Neuronal stem cell (in vitro differentiated cells): ENCODE measurements at regions not wholly inside any gene's neighbourhood (a gene's known extent, or its start where the extent isn't known, plus 50 kb on each side); places are given as distances from the start of the nearest gene placed in this dataset.

Experiments used
- DNase-seq: peaks from one replicate; pipeline ENCODE4 v3.0.0-alpha.2; 2013; ENCODE audit warnings: low spot score
- H2AFZ ChIP-seq: one replicate; pipeline ENCODE4 v1.6.1; 2013; ENCODE audit warnings: mild to moderate bottlenecking, low read length, inconsistent platforms
- H2AK5ac ChIP-seq: 2 replicates; pipeline ENCODE4 v1.6.1; 2013; ENCODE audit warnings: low read depth, mild to moderate bottlenecking, inconsistent platforms, low read length, moderate library complexity, mixed read lengths
- H2BK120ac ChIP-seq: 2 replicates; pipeline ENCODE4 v1.6.1; 2013; ENCODE audit warnings: low read depth, mild to moderate bottlenecking, inconsistent platforms, low read length, moderate library complexity, mixed read lengths
- H2BK12ac ChIP-seq: one replicate; pipeline ENCODE4 v1.6.1; 2013; ENCODE audit warnings: low read length, inconsistent platforms
- H2BK15ac ChIP-seq: 2 replicates; pipeline ENCODE4 v1.6.1; 2013; ENCODE audit warnings: mild to moderate bottlenecking, low read length, inconsistent platforms, mixed read lengths
- H2BK5ac ChIP-seq: one replicate; pipeline ENCODE4 v1.6.1; 2013; ENCODE audit warnings: inconsistent platforms, mild to moderate bottlenecking, low read length, moderate library complexity
- H3K14ac ChIP-seq: one replicate; pipeline ENCODE4 v1.6.1; 2013; ENCODE audit warnings: low read length, inconsistent platforms
- H3K18ac ChIP-seq: 2 replicates; pipeline ENCODE4 v1.6.1; 2013; ENCODE audit warnings: low read length, inconsistent platforms
- H3K23ac ChIP-seq: 2 replicates; pipeline ENCODE4 v1.6.1; 2013; ENCODE audit warnings: low read depth, mild to moderate bottlenecking, mixed read lengths, low read length, inconsistent platforms; ENCODE audit not compliant: poor library complexity
- H3K27ac ChIP-seq: replicated peaks from 3 replicates; pipeline ENCODE4 v1.5.1; 2013; ENCODE audit warnings: low read length, inconsistent platforms
- H3K27me3 ChIP-seq, 3 experiments: 2 replicates each; pipeline ENCODE4 v1.6.1; 2013; ENCODE audit warnings: low read length in 3 of 3, mild to moderate bottlenecking in 2 of 3, inconsistent platforms in 1 of 3, low read depth in 1 of 3, mixed read lengths in 1 of 3, moderate library complexity in 1 of 3; ENCODE audit not compliant: control insufficient read depth in 3 of 3, insufficient read depth in 3 of 3
- H3K36me3 ChIP-seq, 2 donors: replicated peaks in 1 of 2; 2 replicates each; pipeline ENCODE4 v1.6.1; 2013; ENCODE audit warnings: low read length in 2 of 2; ENCODE audit not compliant: control insufficient read depth in 2 of 2, insufficient read depth in 2 of 2
- H3K4ac ChIP-seq: 2 replicates; pipeline ENCODE4 v1.6.1; 2013; ENCODE audit warnings: inconsistent platforms, mild to moderate bottlenecking, low read length, moderate library complexity
- H3K4me1 ChIP-seq, 2 donors: 1 replicate in 1 of 2; 2 replicates in 1 of 2; pipeline ENCODE4 v1.6.1; 2013; ENCODE audit warnings: low read length in 2 of 2, low read depth in 1 of 2; ENCODE audit not compliant: control insufficient read depth in 2 of 2, insufficient read depth in 1 of 2
- H3K4me2 ChIP-seq: one replicate; pipeline ENCODE4 v1.6.1; 2013; ENCODE audit warnings: mild to moderate bottlenecking, low read length, inconsistent platforms; ENCODE audit not compliant: insufficient read depth, poor library complexity, severe bottlenecking
- H3K4me3 ChIP-seq, 2 donors: 2 replicates each; pipeline ENCODE4 v1.5.1; 2013; ENCODE audit warnings: low read length in 2 of 2, mild to moderate bottlenecking in 2 of 2, inconsistent platforms in 1 of 2, moderate library complexity in 1 of 2
- H3K79me1 ChIP-seq: one replicate; pipeline ENCODE4 v1.6.1; 2013; ENCODE audit warnings: low read depth, mild to moderate bottlenecking, inconsistent platforms, low read length, moderate library complexity
- H3K9ac ChIP-seq: one replicate; pipeline ENCODE4 v1.6.1; 2013; ENCODE audit warnings: mild to moderate bottlenecking, low read depth, low read length, inconsistent platforms; ENCODE audit not compliant: poor library complexity
- H3K9me3 ChIP-seq, 2 donors: replicated peaks in 1 of 2; 2 replicates each; pipeline versions ENCODE3 to v1.6.1; 2013; ENCODE audit warnings: low read length in 2 of 2, mild to moderate bottlenecking in 2 of 2, inconsistent platforms in 1 of 2, low read depth in 1 of 2, mixed read lengths in 1 of 2, moderate library complexity in 1 of 2; ENCODE audit not compliant: control insufficient read depth in 2 of 2, insufficient read depth in 1 of 2
- H4K8ac ChIP-seq: one replicate; pipeline ENCODE4 v1.6.1; 2013; ENCODE audit warnings: low read depth, mild to moderate bottlenecking, inconsistent platforms, low read length, moderate library complexity
- H4K91ac ChIP-seq: one replicate; pipeline ENCODE4 v1.6.1; 2013; ENCODE audit warnings: low read length, low read depth, mild to moderate bottlenecking, inconsistent platforms; ENCODE audit not compliant: poor library complexity
- WGBS, 2 donors: extraction: QIAGEN DNeasy Blood & Tissue Kit; methylation state at CpG; one replicate each; pipeline ENCODE4 v1.1.7; 2013; ENCODE audit warnings: missing lambda C conversion rate in 2 of 2, mixed read lengths in 1 of 2; ENCODE audit not compliant: insufficient read length in 2 of 2, insufficient replicate concordance in 1 of 2; ENCODE audit errors: extremely low coverage in 2 of 2; 5-methylcytosine and 5-hydroxymethylcytosine counted together

DNA sequence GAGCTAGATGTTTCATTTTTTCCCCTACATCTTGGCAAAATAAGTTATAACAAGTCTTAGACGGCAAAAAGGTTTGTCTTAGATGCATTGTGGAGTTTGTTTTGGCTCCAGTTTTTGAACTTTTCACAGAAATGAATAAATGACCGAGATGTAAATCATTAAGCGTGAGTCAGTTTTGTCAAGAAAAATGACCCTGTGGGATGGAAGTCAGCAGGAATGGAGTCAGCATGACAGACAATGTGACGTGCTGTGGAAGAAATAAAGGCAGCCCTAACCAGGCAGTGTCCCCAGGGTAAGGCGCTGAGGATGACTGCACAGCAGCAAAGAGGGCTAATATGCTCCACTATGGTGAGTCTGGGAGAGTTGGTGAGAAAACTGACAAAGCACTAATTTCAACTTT is 163.2 kb downstream of the NOC3L start:
- Histone ChIP-seq H3K27me3 (no peaks in the 10 kb centered on the region), H3K79me1 (no peaks in the 10 kb centered on the region), H3K27ac (no peak overlapping the region), H2BK120ac (no peak overlapping the region), H3K14ac (no peak overlapping the region), H3K9ac (no peak overlapping the region), H3K18ac (no peak overlapping the region), H2BK5ac (no peak overlapping the region), H3K36me3 (no peaks in the 10 kb centered on the region), H3K4me1 (no peaks in the 10 kb centered on the region), H3K4ac (no peak overlapping the region), H3K9me3 (no peaks in the 10 kb centered on the region), H3K23ac (no peak overlapping the region), H3K4me2 (no peak overlapping the region), H2BK12ac (no peak overlapping the region), H2AFZ (no peak overlapping the region), H2BK15ac (no peak overlapping the region), H2AK5ac (no peak overlapping the region), H4K91ac (no peak overlapping the region), H3K4me3 (no peak overlapping the region), H4K8ac (no peak overlapping the region)
- no peak for DNase-seq
- no CpG with 5 or more reads among the region's 5 CpGs for WGBS, 2 donors

DNA sequence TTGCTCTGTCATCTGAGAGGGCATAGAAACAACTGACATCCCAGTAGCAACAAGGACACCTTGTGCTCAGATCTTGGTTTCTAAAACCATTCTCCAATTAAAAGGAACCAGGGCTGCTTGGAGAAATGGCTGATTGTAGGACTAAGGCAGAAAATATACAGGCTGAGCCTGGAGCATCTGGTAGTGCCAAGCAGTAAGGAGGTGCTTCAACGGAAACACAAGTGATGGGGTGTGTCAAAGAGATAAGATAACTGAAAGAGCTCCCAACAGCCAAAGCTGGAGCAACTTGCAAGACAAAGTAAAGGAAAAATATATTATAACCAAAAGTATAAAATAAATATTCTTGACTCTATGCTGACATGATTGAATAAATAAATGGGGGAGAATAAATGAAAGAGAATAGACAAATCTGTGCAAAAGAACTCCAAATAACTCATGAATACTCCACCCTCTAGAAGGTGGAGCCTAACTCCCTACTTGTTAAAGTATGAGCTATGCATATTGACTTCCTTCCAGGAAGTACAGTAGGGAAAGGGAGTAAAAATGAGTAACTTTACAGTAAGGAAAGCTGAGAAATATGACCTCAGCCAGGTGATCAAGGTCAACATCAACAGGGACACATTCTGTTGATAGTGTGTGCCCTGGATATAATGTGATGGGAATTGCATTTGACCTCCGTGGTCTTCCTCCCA is 162.4 kb downstream of the NOC3L start:
- Histone ChIP-seq H3K14ac (no peak overlapping the region), H3K18ac (no peak overlapping the region), H2BK120ac (no peak overlapping the region), H3K9ac (no peak overlapping the region), H2AFZ (no peak overlapping the region), H3K36me3 (no peaks in the 10 kb centered on the region), H4K91ac (no peak overlapping the region), H3K4me1 (no peaks in the 10 kb centered on the region), H3K27me3 (no peaks in the 10 kb centered on the region), H3K9me3 (no peaks in the 10 kb centered on the region), H2BK5ac (no peak overlapping the region), H2BK12ac (no peak overlapping the region), H3K4ac (no peak overlapping the region), H4K8ac (no peak overlapping the region), H3K27ac (no peak overlapping the region), H2AK5ac (no peak overlapping the region), H3K4me2 (no peak overlapping the region), H3K4me3 (no peak overlapping the region), H3K79me1 (no peaks in the 10 kb centered on the region), H3K23ac (no peak overlapping the region), H2BK15ac (no peak overlapping the region)
- DNase-seq, result no peak
- WGBS, 2 donors, result no CpG with 5 or more reads among the region's 2 CpGs

DNA sequence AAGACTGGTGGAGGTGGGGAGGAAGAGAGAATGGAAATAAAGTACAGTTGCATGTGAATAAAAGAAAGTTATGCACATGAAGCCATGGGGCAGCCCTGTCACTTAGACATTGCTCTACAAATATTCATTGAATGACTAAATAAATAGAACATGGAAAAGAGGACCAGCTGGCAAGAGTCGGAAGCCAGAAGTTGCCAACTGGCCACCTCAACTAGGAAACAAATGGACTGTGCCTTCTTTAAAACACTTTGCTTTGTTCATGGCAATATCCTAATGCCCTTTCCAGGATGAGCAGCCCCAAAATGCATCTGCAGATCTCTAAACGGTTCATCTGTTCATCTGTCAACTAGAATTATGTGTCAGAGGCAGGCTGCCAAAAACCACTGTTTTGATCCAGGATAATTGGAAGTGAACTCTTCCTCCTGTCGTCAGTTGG is 157.3 kb downstream of the NOC3L start:
- no CpG with 5 or more reads among the region's 3 CpGs for WGBS, 2 donors
- H3K4me1 ChIP-seq, result no peaks in the 10 kb centered on the region
- no peak overlapping the region for H2AFZ ChIP-seq
- no peaks in the 10 kb centered on the region for H3K79me1 ChIP-seq
- H3K18ac ChIP-seq, result no peak overlapping the region
- no peak overlapping the region for H3K4me3 ChIP-seq
- no peak overlapping the region for H3K4me2 ChIP-seq
- no peaks in the 10 kb centered on the region for H3K36me3 ChIP-seq
- H2BK5ac ChIP-seq, result no peak overlapping the region
- no peaks in the 10 kb centered on the region for H3K27me3 ChIP-seq
- H3K23ac ChIP-seq, result no peak overlapping the region
- DNase-seq, result no peak
- no peak overlapping the region for H2BK15ac ChIP-seq
- H3K9me3 ChIP-seq, result peaks cover 0 to 2% of the 10 kb centered on the region in 2 donors
- H4K8ac ChIP-seq, result no peak overlapping the region
- no peak overlapping the region for H4K91ac ChIP-seq
- no peak overlapping the region for H2BK120ac ChIP-seq
- H3K4ac ChIP-seq, result no peak overlapping the region
- H3K14ac ChIP-seq, result no peak overlapping the region
- no peak overlapping the region for H3K27ac ChIP-seq
- H2BK12ac ChIP-seq, result no peak overlapping the region
- no peak overlapping the region for H2AK5ac ChIP-seq
- no peak overlapping the region for H3K9ac ChIP-seq

DNA sequence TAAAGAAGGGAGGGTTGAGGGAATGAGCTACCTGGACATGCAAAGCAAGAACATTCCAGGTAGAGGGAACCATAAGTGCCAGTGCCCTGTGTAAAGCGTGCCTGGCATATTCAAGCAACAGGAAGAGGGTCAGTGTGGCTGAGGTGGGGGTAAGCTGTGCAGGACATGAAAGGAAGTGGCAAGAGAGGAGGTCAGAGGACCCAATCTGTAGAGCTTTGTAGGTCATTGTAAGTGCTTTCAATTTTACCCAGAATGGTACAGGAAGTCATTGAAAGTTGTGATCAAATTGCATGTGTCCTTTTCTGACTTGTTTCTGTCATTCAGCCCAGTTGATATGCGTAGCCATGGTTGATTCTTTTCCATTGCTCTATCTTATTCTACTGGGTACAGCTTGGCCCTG is 156.6 kb downstream of the NOC3L start:
- Histone ChIP-seq H3K9me3 (peaks cover 0 to 2% of the 10 kb centered on the region in 2 donors), H3K4ac (no peak overlapping the region), H3K27me3 (no peaks in the 10 kb centered on the region), H2BK12ac (no peak overlapping the region), H2BK5ac (no peak overlapping the region), H4K91ac (no peak overlapping the region), H2BK15ac (no peak overlapping the region), H3K14ac (no peak overlapping the region), H2BK120ac (no peak overlapping the region), H3K4me3 (no peak overlapping the region), H3K27ac (no peak overlapping the region), H3K18ac (no peak overlapping the region), H3K36me3 (no peaks in the 10 kb centered on the region), H3K9ac (no peak overlapping the region), H3K4me1 (no peaks in the 10 kb centered on the region), H3K79me1 (no peaks in the 10 kb centered on the region), H2AFZ (no peak overlapping the region), H3K23ac (no peak overlapping the region), H3K4me2 (no peak overlapping the region), H4K8ac (no peak overlapping the region), H2AK5ac (no peak overlapping the region)
- no peak for DNase-seq
- no CpG with 5 or more reads among the region's 2 CpGs for WGBS, 2 donors
